ENCODE measurements at regions not wholly inside any gene's neighbourhood (a gene's known extent, or its start where the extent isn't known, plus 50 kb on each side); places are given as distances from the start of the nearest gene placed in this dataset.

DNA sequence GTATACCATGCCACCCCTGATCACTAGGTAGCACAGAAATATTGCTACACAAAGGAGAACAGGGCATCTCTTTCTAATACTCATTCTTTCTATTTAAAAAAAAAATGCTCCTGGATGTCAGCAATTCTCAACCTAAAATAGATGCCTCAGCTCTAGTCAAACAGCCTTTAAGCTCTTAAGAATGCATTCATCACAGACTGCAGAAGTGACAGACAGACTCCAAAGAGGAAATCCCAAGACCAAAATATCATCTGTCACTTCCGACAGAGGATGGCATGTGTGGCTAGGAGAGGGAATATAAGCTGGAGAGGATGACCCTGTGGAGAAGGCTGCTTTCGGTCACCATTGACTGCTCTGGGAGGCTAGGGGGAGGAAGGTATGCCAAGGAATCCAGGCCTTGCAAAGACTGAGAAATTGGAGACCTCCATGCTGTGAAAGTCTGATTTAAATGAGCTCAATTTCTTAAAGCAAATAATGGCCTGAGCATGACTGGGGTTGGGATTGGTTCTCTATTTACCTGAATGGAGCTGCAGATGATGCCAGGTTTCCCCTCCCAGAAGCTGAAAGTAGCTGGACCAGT, 277.4 kb downstream of the BRINP2 start:
- TF ChIP-seq EZH2 (IDR thresholded peaks at IDR 0.05; ENCODE audit: low read length, missing control alignments), result no peak
- no peak overlapping the region for H2AFZ ChIP-seq (ENCODE audit: low read length)
- H3K9ac ChIP-seq (ENCODE audit: insufficient read depth, low read length), result no peak overlapping the region
- no peak for DNase-seq (ENCODE audit: low read depth in 2 of 2)
- no peaks in the 10 kb centered on the region for H4K20me1 ChIP-seq (ENCODE audit: control insufficient read depth, extremely low read depth, insufficient read depth, low read length)
- H3K4me2 ChIP-seq (ENCODE audit: extremely low read depth, insufficient read depth, low read length), result no peak overlapping the region
- H3K36me3 ChIP-seq (ENCODE audit: control insufficient read depth, insufficient read depth, low read length), result no peaks in the 10 kb centered on the region
- H3K79me2 ChIP-seq (ENCODE audit: control insufficient read depth, insufficient read depth, low read length), result no peaks in the 10 kb centered on the region
- no peak overlapping the region for H3K27ac ChIP-seq (ENCODE audit: insufficient read depth, low read length)
- no peaks in the 10 kb centered on the region for H3K4me1 ChIP-seq (ENCODE audit: control insufficient read depth, extremely low read depth, insufficient read depth, low read length)
- H3K9me3 ChIP-seq (ENCODE audit: control insufficient read depth, insufficient read depth, low read depth, low read length), result no peaks in the 10 kb centered on the region
- H3K27me3 ChIP-seq (ENCODE audit: control insufficient read depth, insufficient read depth, low read length), result no peaks in the 10 kb centered on the region
- no peak overlapping the region for H3K4me3 ChIP-seq (replicated peaks in 1 of 4; ENCODE audit: control extremely low read depth in 1 of 4, insufficient read depth in 1 of 4, low read depth in 3 of 4, low read length in 4 of 4)

DNA sequence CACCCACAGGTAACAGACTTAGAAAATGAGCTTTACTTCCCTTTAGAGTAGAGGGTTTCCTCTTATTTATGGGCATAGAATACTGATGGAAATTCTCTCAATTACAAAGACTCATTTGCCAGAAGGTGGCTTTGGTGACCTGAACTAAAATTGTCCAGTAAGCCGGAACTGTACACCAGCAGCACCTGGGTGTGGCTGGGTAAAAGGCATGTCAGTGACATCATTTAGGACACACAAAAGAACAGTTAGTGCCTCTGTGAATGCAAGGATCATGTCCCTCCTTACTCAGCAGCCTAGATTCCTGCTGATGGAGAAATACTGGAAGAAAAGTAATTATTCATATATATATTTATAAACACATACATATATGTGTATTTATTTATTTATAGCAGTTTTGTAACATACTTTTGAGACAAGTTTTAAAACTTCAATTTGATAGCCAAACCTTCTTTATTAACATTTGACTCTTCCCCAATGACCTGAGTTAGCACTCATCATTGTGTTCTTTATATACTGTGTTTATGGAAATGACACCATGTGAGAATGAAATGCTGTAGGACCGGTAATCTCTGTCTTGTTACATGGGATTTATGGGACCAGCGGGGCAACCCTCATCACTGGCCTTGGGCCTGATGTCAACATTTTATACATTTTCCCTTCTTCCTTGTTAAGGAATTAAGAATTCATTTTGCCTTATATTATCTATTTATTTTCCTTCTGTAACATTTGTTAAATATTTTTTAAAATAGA, 274.4 kb downstream of the BRINP2 start:
- Histone ChIP-seq H3K9ac (ENCODE audit: insufficient read depth, low read length) (no peak overlapping the region), H3K79me2 (ENCODE audit: control insufficient read depth, insufficient read depth, low read length) (no peaks in the 10 kb centered on the region), H4K20me1 (ENCODE audit: control insufficient read depth, extremely low read depth, insufficient read depth, low read length) (no peaks in the 10 kb centered on the region), H3K4me1 (ENCODE audit: control insufficient read depth, extremely low read depth, insufficient read depth, low read length) (no peaks in the 10 kb centered on the region), H3K9me3 (ENCODE audit: control insufficient read depth, insufficient read depth, low read depth, low read length) (no peaks in the 10 kb centered on the region), H3K4me3 (replicated peaks in 1 of 4; ENCODE audit: control extremely low read depth in 1 of 4, insufficient read depth in 1 of 4, low read depth in 3 of 4, low read length in 4 of 4) (no peak overlapping the region), H3K27me3 (ENCODE audit: control insufficient read depth, insufficient read depth, low read length) (no peaks in the 10 kb centered on the region), H3K4me2 (ENCODE audit: extremely low read depth, insufficient read depth, low read length) (no peak overlapping the region), H3K27ac (ENCODE audit: insufficient read depth, low read length) (no peak overlapping the region), H2AFZ (ENCODE audit: low read length) (no peak overlapping the region), H3K36me3 (ENCODE audit: control insufficient read depth, insufficient read depth, low read length) (no peaks in the 10 kb centered on the region)
- no peak for DNase-seq (ENCODE audit: low read depth in 2 of 2)
- TF ChIP-seq, protein P1, sequence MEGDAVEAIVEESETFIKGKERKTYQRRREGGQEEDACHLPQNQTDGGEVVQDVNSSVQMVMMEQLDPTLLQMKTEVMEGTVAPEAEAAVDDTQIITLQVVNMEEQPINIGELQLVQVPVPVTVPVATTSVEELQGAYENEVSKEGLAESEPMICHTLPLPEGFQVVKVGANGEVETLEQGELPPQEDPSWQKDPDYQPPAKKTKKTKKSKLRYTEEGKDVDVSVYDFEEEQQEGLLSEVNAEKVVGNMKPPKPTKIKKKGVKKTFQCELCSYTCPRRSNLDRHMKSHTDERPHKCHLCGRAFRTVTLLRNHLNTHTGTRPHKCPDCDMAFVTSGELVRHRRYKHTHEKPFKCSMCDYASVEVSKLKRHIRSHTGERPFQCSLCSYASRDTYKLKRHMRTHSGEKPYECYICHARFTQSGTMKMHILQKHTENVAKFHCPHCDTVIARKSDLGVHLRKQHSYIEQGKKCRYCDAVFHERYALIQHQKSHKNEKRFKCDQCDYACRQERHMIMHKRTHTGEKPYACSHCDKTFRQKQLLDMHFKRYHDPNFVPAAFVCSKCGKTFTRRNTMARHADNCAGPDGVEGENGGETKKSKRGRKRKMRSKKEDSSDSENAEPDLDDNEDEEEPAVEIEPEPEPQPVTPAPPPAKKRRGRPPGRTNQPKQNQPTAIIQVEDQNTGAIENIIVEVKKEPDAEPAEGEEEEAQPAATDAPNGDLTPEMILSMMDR (conservative IDR thresholded peaks at IDR 0.05 in 1 of 2, IDR thresholded peaks at IDR 0.05 in 1 of 2; ENCODE audit: low read depth in 1 of 2, low read length in 2 of 2), result no peak
- TF ChIP-seq EZH2 (IDR thresholded peaks at IDR 0.05; ENCODE audit: low read length, missing control alignments), result no peak

DNA sequence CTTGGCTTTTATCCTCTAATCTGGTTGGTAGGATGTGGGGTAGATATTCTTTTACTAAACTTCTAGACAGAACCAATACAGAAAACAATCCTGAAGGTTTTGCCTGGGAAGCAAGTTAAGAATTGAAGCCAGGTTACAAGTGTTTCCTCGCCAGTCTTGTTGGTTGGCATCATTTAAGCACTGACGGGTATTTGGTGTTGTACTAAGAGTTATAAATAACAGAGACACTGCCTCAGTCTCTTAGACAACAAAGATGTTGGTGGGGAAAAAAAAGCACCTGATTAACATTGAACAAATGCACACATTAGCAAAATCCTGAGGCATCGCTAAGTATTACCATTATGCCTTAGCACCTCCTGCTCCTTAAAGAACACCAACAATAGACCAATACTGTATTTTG, 272.2 kb downstream of the BRINP2 start:
- Histone ChIP-seq H3K4me3 (replicated peaks in 1 of 4; ENCODE audit: control extremely low read depth in 1 of 4, insufficient read depth in 1 of 4, low read depth in 3 of 4, low read length in 4 of 4) (no peak overlapping the region), H3K4me1 (ENCODE audit: control insufficient read depth, extremely low read depth, insufficient read depth, low read length) (no peaks in the 10 kb centered on the region), H3K4me2 (ENCODE audit: extremely low read depth, insufficient read depth, low read length) (no peak overlapping the region), H2AFZ (ENCODE audit: low read length) (no peak overlapping the region), H3K9ac (ENCODE audit: insufficient read depth, low read length) (no peak overlapping the region), H3K79me2 (ENCODE audit: control insufficient read depth, insufficient read depth, low read length) (no peaks in the 10 kb centered on the region), H4K20me1 (ENCODE audit: control insufficient read depth, extremely low read depth, insufficient read depth, low read length) (no peaks in the 10 kb centered on the region), H3K9me3 (ENCODE audit: control insufficient read depth, insufficient read depth, low read depth, low read length) (no peaks in the 10 kb centered on the region), H3K27ac (ENCODE audit: insufficient read depth, low read length) (no peak overlapping the region), H3K36me3 (ENCODE audit: control insufficient read depth, insufficient read depth, low read length) (no peaks in the 10 kb centered on the region), H3K27me3 (ENCODE audit: control insufficient read depth, insufficient read depth, low read length) (no peaks in the 10 kb centered on the region)
- no peak for TF ChIP-seq EZH2 (IDR thresholded peaks at IDR 0.05; ENCODE audit: low read length, missing control alignments)
- TF ChIP-seq, protein P1 (conservative IDR thresholded peaks at IDR 0.05 in 1 of 2, IDR thresholded peaks at IDR 0.05 in 1 of 2; ENCODE audit: low read depth in 1 of 2, low read length in 2 of 2), result no peak
- DNase-seq (ENCODE audit: low read depth in 2 of 2), result no peak
